ENCODE measurements at regions not wholly inside any gene's neighbourhood (a gene's known extent, or its start where the extent isn't known, plus 50 kb on each side); places are given as distances from the start of the nearest gene placed in this dataset.

GRCh38 chr17:79478051-79478461 is 132.8 kb downstream of the RBFOX3 start:
- Histone ChIP-seq H3K4me3 (no peak overlapping the region), H3K4me1 (no peaks in the 10 kb centered on the region), H3K27ac (no peak overlapping the region), H3K27me3 (ENCODE audit: low read depth) (peaks cover 54% of the 10 kb centered on the region), H3K9me3 (no peaks in the 10 kb centered on the region), H3K36me3 (no peaks in the 10 kb centered on the region)
- TF ChIP-seq CTCF (IDR thresholded peaks at IDR 0.05) = no peak
- ATAC-seq (no peak), DNase-seq (no peak)
- intact Hi-C loops (cut with DNase I) = no loop called here

- ATAC-seq (no peak), DNase-seq (no peak)
- Histone ChIP-seq H3K4me1 (no peaks in the 10 kb centered on the region), H3K27me3 (ENCODE audit: low read depth) (peaks cover 43% of the 10 kb centered on the region), H3K36me3 (no peaks in the 10 kb centered on the region), H3K4me3 (no peak overlapping the region), H3K27ac (no peak overlapping the region), H3K9me3 (no peaks in the 10 kb centered on the region)
- no peak for TF ChIP-seq CTCF (IDR thresholded peaks at IDR 0.05)
- intact Hi-C loops (cut with DNase I) = no loop called here
Observed at GRCh38 chr17:79476074-79476652, 134.7 kb downstream of the RBFOX3 start.

GRCh38 chr17:79473876-79474440 is 136.9 kb downstream of the RBFOX3 start:
- DNase-seq (no peak), ATAC-seq (no peak)
- no peak for TF ChIP-seq CTCF (IDR thresholded peaks at IDR 0.05)
- no peak overlapping the region for H3K27ac ChIP-seq
- H3K4me3 ChIP-seq = no peak overlapping the region
- intact Hi-C loops (cut with DNase I) = no loop called here
- no peaks in the 10 kb centered on the region for H3K4me1 ChIP-seq
- no peaks in the 10 kb centered on the region for H3K9me3 ChIP-seq
- H3K36me3 ChIP-seq = no peaks in the 10 kb centered on the region
- peaks cover 34% of the 10 kb centered on the region for H3K27me3 ChIP-seq (ENCODE audit: low read depth)

GRCh38 chr17:79473111-79473875 is 137.6 kb downstream of the RBFOX3 start:
- no peak overlapping the region for H3K27ac ChIP-seq
- ATAC-seq = no peak
- H3K4me1 ChIP-seq = no peaks in the 10 kb centered on the region
- intact Hi-C loops (cut with DNase I) = no loop called here
- no peak for DNase-seq
- H3K36me3 ChIP-seq = no peaks in the 10 kb centered on the region
- H3K9me3 ChIP-seq = no peaks in the 10 kb centered on the region
- no peak for TF ChIP-seq CTCF (IDR thresholded peaks at IDR 0.05)
- H3K4me3 ChIP-seq = no peak overlapping the region
- peaks cover 34% of the 10 kb centered on the region for H3K27me3 ChIP-seq (ENCODE audit: low read depth)

GRCh38 chr17:79470754-79471153 is 140.1 kb downstream of the RBFOX3 start:
- Histone ChIP-seq H3K36me3 (no peaks in the 10 kb centered on the region), H3K9me3 (no peaks in the 10 kb centered on the region), H3K27ac (no peak overlapping the region), H3K4me1 (no peaks in the 10 kb centered on the region), H3K4me3 (no peak overlapping the region), H3K27me3 (ENCODE audit: low read depth) (peaks cover 45% of the 10 kb centered on the region)
- DNase-seq (no peak), ATAC-seq (no peak)
- no peak for TF ChIP-seq CTCF (IDR thresholded peaks at IDR 0.05)
- intact Hi-C loops (cut with DNase I) = no loop called here

All from lower lobe of right lung (tissue), 2 donors.